H1 (cell line): ENCODE measurements at regions not wholly inside any gene's neighbourhood (a gene's known extent, or its start where the extent isn't known, plus 50 kb on each side); places are given as distances from the start of the nearest gene placed in this dataset.
"Not testable (repeated sequence)": the region's sequence is repeated elsewhere in the genome, so short reads cannot be mapped to it uniquely, and the experiment has no call there.

Source experiments
- CTCF ChIA-PET: fragments of 300-600 bp; sonication (Branson Sonifier 250); formaldehyde crosslinking; loops from one replicate; lab custom pipeline; 2021; ENCODE audit not compliant: partially characterized antibody; lab: Charles Lee
- POLR2A ChIA-PET: fragments of 300-600 bp; sonication (Branson Sonifier 250); formaldehyde crosslinking; loops from one replicate; lab custom pipeline; 2021; ENCODE audit warnings: inconsistent platforms; ENCODE audit not compliant: partially characterized antibody; lab: Charles Lee
- DNase-seq, 2 experiments: peaks; one replicate each; pipeline versions ENCODE4 v3.0.0 to v3.0.0-alpha.2; 2010 to 2022; ENCODE audit warnings: low spot score in 2 of 2, low read depth in 1 of 2, mixed read lengths in 1 of 2
- FAIRE-seq: peaks from 2 replicates; lab custom pipeline; 2011; peaks lifted over from hg19 to GRCh38; lab: Jason Lieb, UNC
- H2AFZ ChIP-seq: 2 replicates; pipeline ENCODE4 v1.8.1; 2012; ENCODE audit warnings: low read length, inconsistent platforms
- H2AK5ac ChIP-seq: 2 replicates; pipeline ENCODE4 v1.6.1; 2013; ENCODE audit warnings: low read depth, low read length
- H2BK120ac ChIP-seq: replicated peaks from 2 replicates; pipeline ENCODE3; 2013; ENCODE audit warnings: low read depth, low read length, inconsistent platforms
- H2BK12ac ChIP-seq: 2 replicates; pipeline ENCODE4 v1.6.1; 2013; ENCODE audit warnings: low read depth, low read length
- H2BK15ac ChIP-seq: 2 replicates; pipeline ENCODE4 v1.6.1; 2013; ENCODE audit warnings: low read length
- H2BK20ac ChIP-seq: 2 replicates; pipeline ENCODE4 v1.6.1; 2013; ENCODE audit warnings: low read length
- H2BK5ac ChIP-seq: 2 replicates; pipeline ENCODE4 v1.6.1; 2013; ENCODE audit warnings: low read depth, low read length
- H3K14ac ChIP-seq: 2 replicates; pipeline ENCODE4 v1.6.1; 2013; ENCODE audit warnings: inconsistent platforms; ENCODE audit not compliant: insufficient read length
- H3K18ac ChIP-seq: 2 replicates; pipeline ENCODE4 v1.6.1; 2013; ENCODE audit warnings: low read length; ENCODE audit errors: extremely low read depth
- H3K23ac ChIP-seq: 2 replicates; pipeline ENCODE4 v1.6.1; 2013; ENCODE audit warnings: inconsistent platforms; ENCODE audit not compliant: insufficient read length
- H3K23me2 ChIP-seq: 2 replicates; pipeline ENCODE4 v1.6.1; 2013; ENCODE audit warnings: low read depth, low read length
- H3K27ac ChIP-seq: 2 replicates; pipeline ENCODE4 v1.6.1; 2011; ENCODE audit warnings: low read depth, low read length, inconsistent platforms
- H3K27me3 ChIP-seq, 4 experiments: replicated peaks in 1 of 4; 1 replicate in 1 of 4; 2 replicates in 3 of 4; pipeline versions ENCODE4 v1.6.1 to v1.8.1; 2011 to 2013; ENCODE audit warnings: low read length in 3 of 4, mild to moderate bottlenecking in 3 of 4, inconsistent platforms in 2 of 4, mixed read lengths in 2 of 4, moderate library complexity in 1 of 4; ENCODE audit not compliant: control insufficient read depth in 3 of 4, insufficient read depth in 3 of 4; ENCODE audit errors: extremely low read depth in 1 of 4
- H3K36me3 ChIP-seq, 4 experiments: 2 replicates each; pipeline versions ENCODE4 v1.6.1 to v1.8.1; 2011 to 2013; ENCODE audit warnings: mild to moderate bottlenecking in 4 of 4, low read length in 3 of 4, moderate library complexity in 2 of 4, control low read depth in 1 of 4, inconsistent platforms in 1 of 4; ENCODE audit not compliant: insufficient read depth in 4 of 4, control insufficient read depth in 2 of 4
- H3K4ac ChIP-seq: replicated peaks from 2 replicates; pipeline ENCODE3; 2013; ENCODE audit warnings: low read length, low read depth, mixed read lengths, inconsistent platforms; ENCODE audit not compliant: insufficient read length
- H3K4me1 ChIP-seq, 4 experiments: replicated peaks in 1 of 4; 1 replicate in 1 of 4; 2 replicates in 3 of 4; pipeline versions ENCODE4 v1.6.1 to v1.8.1; 2011 to 2013; ENCODE audit warnings: low read length in 3 of 4, inconsistent platforms in 2 of 4, mixed read lengths in 1 of 4; ENCODE audit not compliant: insufficient read depth in 4 of 4, control insufficient read depth in 3 of 4
- H3K4me2 ChIP-seq, 2 experiments: 2 replicates each; pipeline versions ENCODE4 v1.6.1 to v1.8.1; 2011 to 2013; ENCODE audit warnings: low read depth in 2 of 2, low read length in 2 of 2, control low read depth in 1 of 2, inconsistent platforms in 1 of 2, mild to moderate bottlenecking in 1 of 2; ENCODE audit not compliant: insufficient read depth in 1 of 2
- H3K4me3 ChIP-seq, 4 experiments: fragments of 200-600, 300-600 bp in 1 of 4; sonication (generic), shearing (Covaris generic), sonication (Bioruptor Twin) in 1 of 4; 2 replicates each; pipeline versions ENCODE4 v1.5.1 to v1.8.1; 2011 to 2016; ENCODE audit warnings: low read length in 4 of 4, low read depth in 3 of 4, control low read depth in 2 of 4, inconsistent platforms in 2 of 4, mild to moderate bottlenecking in 2 of 4, mixed read lengths in 1 of 4, moderate library complexity in 1 of 4; ENCODE audit not compliant: insufficient read depth in 2 of 4; ENCODE audit errors: extremely low read depth in 1 of 4
- H3K56ac ChIP-seq: replicated peaks from 2 replicates; pipeline ENCODE3; 2013; ENCODE audit warnings: low read depth, mild to moderate bottlenecking, mixed read lengths, low read length, inconsistent platforms; ENCODE audit not compliant: insufficient read length
- H3K79me1 ChIP-seq: 2 replicates; pipeline ENCODE4 v1.6.1; 2013; ENCODE audit warnings: low read depth, low read length, control low read depth
- H3K79me2 ChIP-seq, 2 experiments: 2 replicates each; pipeline versions ENCODE4 v1.6.1 to v1.8.1; 2012 to 2013; ENCODE audit warnings: low read length in 2 of 2, mild to moderate bottlenecking in 2 of 2, inconsistent platforms in 1 of 2; ENCODE audit not compliant: insufficient read depth in 2 of 2, control insufficient read depth in 1 of 2
- H3K9ac ChIP-seq, 4 experiments: replicated peaks in 1 of 4; 1 replicate in 1 of 4; 2 replicates in 3 of 4; pipeline versions ENCODE4 v1.6.1 to v1.8.1; 2011 to 2013; ENCODE audit warnings: low read depth in 3 of 4, low read length in 3 of 4, control low read depth in 2 of 4, mild to moderate bottlenecking in 2 of 4, moderate library complexity in 2 of 4, inconsistent platforms in 1 of 4; ENCODE audit errors: extremely low read depth in 1 of 4
- H3K9me3 ChIP-seq, 2 experiments: 2 replicates each; pipeline versions ENCODE4 v1.6.1 to v1.8.1; 2012 to 2013; ENCODE audit warnings: mild to moderate bottlenecking in 2 of 2, moderate library complexity in 2 of 2, control low read depth in 1 of 2, inconsistent platforms in 1 of 2, low read depth in 1 of 2, low read length in 1 of 2, mixed read lengths in 1 of 2; ENCODE audit not compliant: insufficient read depth in 2 of 2
- H4K20me1 ChIP-seq, 2 experiments: replicated peaks in 1 of 2; 2 replicates each; pipeline versions ENCODE3 to v1.8.1; 2011 to 2013; ENCODE audit warnings: inconsistent platforms in 2 of 2, low read length in 2 of 2, mild to moderate bottlenecking in 1 of 2; ENCODE audit not compliant: insufficient read depth in 2 of 2, control insufficient read depth in 1 of 2
- H4K5ac ChIP-seq: 2 replicates; pipeline ENCODE4 v1.6.1; 2013; ENCODE audit warnings: low read length, low read depth, mixed read lengths, inconsistent platforms; ENCODE audit not compliant: insufficient read length
- H4K8ac ChIP-seq: 2 replicates; pipeline ENCODE4 v1.8.0; 2013; ENCODE audit warnings: mild to moderate bottlenecking, moderate library complexity, low read length, inconsistent platforms; ENCODE audit not compliant: insufficient read depth; ENCODE audit errors: extremely low read depth
- H4K91ac ChIP-seq: replicated peaks from 2 replicates; pipeline ENCODE3; 2013; ENCODE audit warnings: low read length, mixed read lengths, inconsistent platforms; ENCODE audit not compliant: insufficient read length
- WGBS, 2 experiments: shearing (Covaris generic) in 1 of 2; methylation state at CpG; one replicate each; pipeline versions ENCODE4 v1.1.6 to v1.1.7; 2013 to 2015; ENCODE audit warnings: low lambda C conversion rate in 2 of 2, mixed read lengths in 2 of 2, inconsistent platforms in 1 of 2, low coverage in 1 of 2, missing lambda C conversion rate in 1 of 2; ENCODE audit not compliant: insufficient replicate concordance in 2 of 2, insufficient coverage in 1 of 2, insufficient read length in 1 of 2; ENCODE audit errors: extremely low coverage in 1 of 2, missing lambda C conversion rate in 1 of 2; 5-methylcytosine and 5-hydroxymethylcytosine counted together

DNA sequence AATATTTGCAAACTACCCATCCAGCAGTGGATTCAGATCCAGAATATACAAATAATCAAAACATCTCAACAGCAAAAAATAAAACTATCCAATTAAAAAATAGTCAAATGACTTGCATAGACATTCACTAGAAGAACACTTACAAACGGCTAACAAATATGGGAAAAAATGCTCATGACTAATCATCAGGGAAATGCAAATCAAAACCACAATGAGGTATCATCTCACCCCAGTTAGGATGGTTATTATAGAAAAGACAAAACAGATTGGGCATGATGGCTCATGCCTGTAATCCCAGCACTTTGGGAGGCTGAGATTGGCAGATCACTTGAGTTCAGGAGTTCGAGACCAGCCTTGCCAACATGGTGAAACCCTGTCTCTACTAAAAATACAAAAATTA lies 95.9 kb downstream of the FAM170A start:
- CTCF ChIA-PET, POLR2A ChIA-PET, H3K4me3 ChIP-seq, H4K5ac ChIP-seq, H2BK12ac ChIP-seq, H3K79me1 ChIP-seq, FAIRE-seq, H3K23me2 ChIP-seq, H4K8ac ChIP-seq, H3K79me2 ChIP-seq, H4K91ac ChIP-seq, H2AFZ ChIP-seq, H3K4me1 ChIP-seq, H3K56ac ChIP-seq, H2AK5ac ChIP-seq, H3K36me3 ChIP-seq, H3K23ac ChIP-seq, DNase-seq, H2BK5ac ChIP-seq, H3K9ac ChIP-seq, H3K4me2 ChIP-seq, H2BK20ac ChIP-seq, H2BK15ac ChIP-seq, H3K27ac ChIP-seq, H3K27me3 ChIP-seq, H4K20me1 ChIP-seq, H3K14ac ChIP-seq, H3K4ac ChIP-seq, H2BK120ac ChIP-seq, H3K18ac ChIP-seq: not testable (repeated sequence)
- 90% methylated on average over 2 of the region's 2 CpGs; no CpG with 5 or more reads in 1 of the 2 experiments for WGBS, 2 experiments
- peaks cover 12 to 13% of the 10 kb centered on the region in 2 experiments; a peak in 3 of 4 replicates for H3K9me3 ChIP-seq
